ENCODE measurements at regions not wholly inside any gene's neighbourhood (a gene's known extent, or its start where the extent isn't known, plus 50 kb on each side); places are given as distances from the start of the nearest gene placed in this dataset.

DNA sequence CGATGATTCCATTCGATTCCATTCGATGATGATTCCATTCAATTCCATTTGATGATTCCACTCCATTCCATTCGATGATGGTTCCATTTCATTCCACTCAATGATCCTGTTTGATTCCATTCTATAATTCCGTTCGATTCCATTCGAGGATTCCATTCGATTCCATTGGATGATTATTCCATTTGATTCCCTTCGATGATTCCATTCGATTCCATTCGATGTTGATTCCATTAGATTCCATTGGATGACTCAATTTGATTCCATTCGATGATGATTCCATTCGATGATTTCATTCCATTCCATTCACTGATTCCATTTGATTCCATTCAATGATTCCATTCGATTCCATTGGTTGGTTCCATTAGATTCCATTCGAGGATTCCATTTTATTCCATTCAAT, 1084.4 kb downstream of the RPIA start:
- no peak for TF ChIP-seq CTCF (IDR thresholded peaks at IDR 0.05)
- TF ChIP-seq POLR2A (IDR thresholded peaks at IDR 0.05) = no peak

Measured in adrenal gland (tissue), 5 donors.